Kidney epithelial cell (primary cell): ENCODE measurements at regions not wholly inside any gene's neighbourhood (a gene's known extent, or its start where the extent isn't known, plus 50 kb on each side); places are given as distances from the start of the nearest gene placed in this dataset.

Experiments used
- DNase-seq: peaks from one replicate; pipeline ENCODE4 v3.0.0-alpha.2; 2010; ENCODE audit warnings: low read depth
- H3K27me3 ChIP-seq: 2 replicates; pipeline ENCODE4 v1.6.0; 2011; ENCODE audit warnings: low read length; ENCODE audit not compliant: control insufficient read depth, insufficient read depth
- H3K36me3 ChIP-seq: 2 replicates; pipeline ENCODE4 v1.5.1; 2011; ENCODE audit warnings: low read length; ENCODE audit not compliant: control insufficient read depth, insufficient read depth
- H3K4me3 ChIP-seq: 2 replicates; pipeline ENCODE4 v1.5.1; 2011; ENCODE audit warnings: low read depth, mild to moderate bottlenecking, control low read depth, low read length
- TF ChIP-seq, protein P1 (sequence below): IDR thresholded peaks from 2 replicates; pipeline ENCODE4 v1.5.1; 2011; ENCODE audit warnings: mild to moderate bottlenecking, moderate library complexity, low read length, control low read depth, inconsistent platforms; ENCODE audit not compliant: insufficient read depth, poor library complexity, severe bottlenecking

DNA sequence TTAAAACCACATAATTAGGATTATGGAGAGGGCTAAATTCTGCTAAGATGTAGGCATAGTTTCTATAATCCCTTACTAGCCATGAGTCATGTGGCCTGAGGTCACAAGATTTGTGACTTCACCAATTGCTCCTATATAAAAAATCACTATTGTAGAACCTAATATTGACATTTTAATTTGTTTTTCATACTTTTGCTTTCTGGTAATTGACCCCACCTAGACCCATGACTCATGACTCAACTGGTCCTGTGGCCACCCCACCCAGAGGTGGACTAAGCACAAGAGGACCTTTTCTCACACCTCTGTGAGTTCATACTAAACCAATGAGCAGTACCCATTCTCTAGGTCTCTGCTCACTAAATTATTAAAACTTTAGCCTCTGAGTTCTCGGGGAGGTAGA, 1567.5 kb upstream of the LRRTM1 start:
- DNase-seq, result no peak
- Histone ChIP-seq H3K4me3 (no peak overlapping the region), H3K36me3 (no peaks in the 10 kb centered on the region), H3K27me3 (no peaks in the 10 kb centered on the region)
- TF ChIP-seq, protein P1, sequence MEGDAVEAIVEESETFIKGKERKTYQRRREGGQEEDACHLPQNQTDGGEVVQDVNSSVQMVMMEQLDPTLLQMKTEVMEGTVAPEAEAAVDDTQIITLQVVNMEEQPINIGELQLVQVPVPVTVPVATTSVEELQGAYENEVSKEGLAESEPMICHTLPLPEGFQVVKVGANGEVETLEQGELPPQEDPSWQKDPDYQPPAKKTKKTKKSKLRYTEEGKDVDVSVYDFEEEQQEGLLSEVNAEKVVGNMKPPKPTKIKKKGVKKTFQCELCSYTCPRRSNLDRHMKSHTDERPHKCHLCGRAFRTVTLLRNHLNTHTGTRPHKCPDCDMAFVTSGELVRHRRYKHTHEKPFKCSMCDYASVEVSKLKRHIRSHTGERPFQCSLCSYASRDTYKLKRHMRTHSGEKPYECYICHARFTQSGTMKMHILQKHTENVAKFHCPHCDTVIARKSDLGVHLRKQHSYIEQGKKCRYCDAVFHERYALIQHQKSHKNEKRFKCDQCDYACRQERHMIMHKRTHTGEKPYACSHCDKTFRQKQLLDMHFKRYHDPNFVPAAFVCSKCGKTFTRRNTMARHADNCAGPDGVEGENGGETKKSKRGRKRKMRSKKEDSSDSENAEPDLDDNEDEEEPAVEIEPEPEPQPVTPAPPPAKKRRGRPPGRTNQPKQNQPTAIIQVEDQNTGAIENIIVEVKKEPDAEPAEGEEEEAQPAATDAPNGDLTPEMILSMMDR, result no peak

- TF ChIP-seq, protein P1, result no peak
- no peak for DNase-seq
- no peaks in the 10 kb centered on the region for H3K27me3 ChIP-seq
- H3K4me3 ChIP-seq, result no peak overlapping the region
- no peaks in the 10 kb centered on the region for H3K36me3 ChIP-seq
Observed at GRCh38 chr2:81870119-81870518, 1565.6 kb upstream of the LRRTM1 start.

DNA sequence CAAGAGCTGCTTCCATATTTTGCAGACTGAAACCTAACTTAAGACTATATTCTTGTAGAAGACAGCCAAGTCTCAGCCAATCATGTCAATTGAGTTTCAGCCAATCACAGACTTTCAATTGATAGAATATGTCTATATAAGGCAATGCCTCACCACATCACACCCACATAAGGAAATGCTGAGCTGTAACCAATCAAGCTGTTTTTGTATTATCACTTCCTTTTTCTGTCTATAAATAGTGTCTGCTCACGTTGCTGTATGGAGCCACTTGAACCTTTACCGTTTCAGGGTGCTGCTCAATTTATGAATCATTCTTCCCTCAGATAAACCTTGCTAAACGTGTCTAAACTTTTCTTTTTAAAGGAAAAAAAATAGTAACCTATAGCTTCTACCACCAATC, 1554.4 kb upstream of the LRRTM1 start:
- Histone ChIP-seq H3K4me3 (no peak overlapping the region), H3K36me3 (no peaks in the 10 kb centered on the region), H3K27me3 (no peaks in the 10 kb centered on the region)
- no peak for DNase-seq
- TF ChIP-seq, protein P1, result no peak

DNA sequence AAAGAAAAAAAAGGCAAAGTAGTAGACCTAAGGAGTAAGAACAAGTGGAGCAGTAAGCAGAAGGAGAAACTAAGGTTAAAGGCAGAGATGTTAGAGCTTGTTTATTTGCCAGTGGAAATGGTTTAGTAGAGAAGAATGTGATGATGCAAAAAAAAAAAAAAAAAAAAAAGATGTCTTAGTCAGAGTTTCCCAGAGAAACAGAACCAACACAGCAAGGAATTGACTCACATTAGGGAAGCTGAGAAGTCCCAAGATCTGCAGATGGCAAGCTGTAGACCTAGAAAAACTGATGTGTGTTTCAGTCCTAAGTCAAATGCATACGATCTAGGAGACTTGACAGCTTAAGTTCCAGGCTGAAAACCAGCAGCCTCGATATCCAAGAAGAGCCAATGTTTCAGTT, 1548.8 kb upstream of the LRRTM1 start:
- H3K36me3 ChIP-seq, result no peaks in the 10 kb centered on the region
- H3K4me3 ChIP-seq, result no peak overlapping the region
- TF ChIP-seq, protein P1, result no peak
- DNase-seq, result no peak
- H3K27me3 ChIP-seq, result no peaks in the 10 kb centered on the region

DNA sequence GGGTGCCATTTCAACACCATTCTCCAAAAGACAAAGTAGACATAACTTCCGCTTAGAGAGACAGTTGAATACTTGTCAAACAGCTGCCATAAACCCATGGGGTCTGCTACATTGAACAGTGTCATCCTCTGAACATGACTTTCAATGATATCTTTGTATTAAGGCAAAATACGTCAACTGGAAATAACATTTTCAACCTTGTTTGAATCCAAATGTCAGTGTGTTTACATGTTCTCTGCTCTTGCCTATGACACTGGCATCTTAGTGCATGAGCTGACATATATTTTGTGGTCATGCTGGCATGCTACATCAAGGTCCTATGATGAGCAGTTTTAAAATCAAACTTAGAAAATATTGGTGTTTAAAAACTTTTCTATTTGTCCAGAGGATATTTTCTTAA, 1548.1 kb upstream of the LRRTM1 start:
- TF ChIP-seq, protein P1, result no peak
- DNase-seq, result no peak
- Histone ChIP-seq H3K4me3 (no peak overlapping the region), H3K27me3 (no peaks in the 10 kb centered on the region), H3K36me3 (no peaks in the 10 kb centered on the region)

- TF ChIP-seq, protein P1, result no peak
- Histone ChIP-seq H3K4me3 (no peak overlapping the region), H3K27me3 (no peaks in the 10 kb centered on the region), H3K36me3 (no peaks in the 10 kb centered on the region)
- DNase-seq, result no peak
Observed at GRCh38 chr2:81839780-81840179, 1535.2 kb upstream of the LRRTM1 start.
